BE2C (cell line): ENCODE measurements at regions not wholly inside any gene's neighbourhood (a gene's known extent, or its start where the extent isn't known, plus 50 kb on each side); places are given as distances from the start of the nearest gene placed in this dataset.

ENCODE experiments used
- DNase-seq: peaks from one replicate; pipeline ENCODE4 v3.0.0-alpha.2; 2020
- H3K27me3 ChIP-seq: fragments of 250-450 bp; sonication (Bioruptor Pico); 2 replicates; pipeline ENCODE4 v1.5.1; 2020; ENCODE audit warnings: mild to moderate bottlenecking
- H3K36me3 ChIP-seq: fragments of 250-450 bp; sonication (Bioruptor Pico); 2 replicates; pipeline ENCODE4 v1.5.1; 2020; ENCODE audit warnings: mild to moderate bottlenecking
- H3K4me1 ChIP-seq: fragments of 250-450 bp; sonication (Bioruptor Pico); 2 replicates; pipeline ENCODE4 v1.5.1; 2020
- H3K4me3 ChIP-seq: 2 replicates; pipeline ENCODE4 v1.5.1; 2011; ENCODE audit warnings: low read depth, low read length
- H3K9me3 ChIP-seq: fragments of 250-450 bp; sonication (Bioruptor Pico); 2 replicates; pipeline ENCODE4 v1.5.1; 2020
- TF ChIP-seq, protein P1 (sequence below): IDR thresholded peaks from 2 replicates; pipeline ENCODE4 v1.5.1; 2012; ENCODE audit warnings: mild to moderate bottlenecking, low read depth, low read length

DNA sequence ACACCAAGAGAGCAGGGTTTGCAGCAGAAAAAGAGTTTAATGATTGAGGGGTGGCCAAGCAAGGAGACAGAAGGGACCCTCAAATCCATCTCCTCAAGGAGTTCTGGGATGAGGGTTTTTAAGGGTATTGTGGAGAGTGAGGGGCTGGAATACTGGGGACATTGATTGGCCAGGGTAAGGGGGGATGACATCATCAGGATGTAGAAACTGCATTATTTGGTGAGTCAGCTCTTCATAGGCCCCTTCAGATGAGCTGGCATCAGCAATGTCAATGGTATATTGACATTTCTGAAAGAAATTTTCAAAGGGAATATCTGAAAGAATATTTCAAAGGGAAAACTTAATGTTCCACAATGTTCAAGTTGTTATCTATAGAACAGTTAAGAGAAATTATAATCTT lies 168.1 kb upstream of the SNX7 start:
- Histone ChIP-seq H3K4me1 (no peaks in the 10 kb centered on the region), H3K27me3 (no peaks in the 10 kb centered on the region), H3K9me3 (no peaks in the 10 kb centered on the region), H3K36me3 (no peaks in the 10 kb centered on the region), H3K4me3 (no peak overlapping the region)
- DNase-seq = no peak
- TF ChIP-seq, protein P1, sequence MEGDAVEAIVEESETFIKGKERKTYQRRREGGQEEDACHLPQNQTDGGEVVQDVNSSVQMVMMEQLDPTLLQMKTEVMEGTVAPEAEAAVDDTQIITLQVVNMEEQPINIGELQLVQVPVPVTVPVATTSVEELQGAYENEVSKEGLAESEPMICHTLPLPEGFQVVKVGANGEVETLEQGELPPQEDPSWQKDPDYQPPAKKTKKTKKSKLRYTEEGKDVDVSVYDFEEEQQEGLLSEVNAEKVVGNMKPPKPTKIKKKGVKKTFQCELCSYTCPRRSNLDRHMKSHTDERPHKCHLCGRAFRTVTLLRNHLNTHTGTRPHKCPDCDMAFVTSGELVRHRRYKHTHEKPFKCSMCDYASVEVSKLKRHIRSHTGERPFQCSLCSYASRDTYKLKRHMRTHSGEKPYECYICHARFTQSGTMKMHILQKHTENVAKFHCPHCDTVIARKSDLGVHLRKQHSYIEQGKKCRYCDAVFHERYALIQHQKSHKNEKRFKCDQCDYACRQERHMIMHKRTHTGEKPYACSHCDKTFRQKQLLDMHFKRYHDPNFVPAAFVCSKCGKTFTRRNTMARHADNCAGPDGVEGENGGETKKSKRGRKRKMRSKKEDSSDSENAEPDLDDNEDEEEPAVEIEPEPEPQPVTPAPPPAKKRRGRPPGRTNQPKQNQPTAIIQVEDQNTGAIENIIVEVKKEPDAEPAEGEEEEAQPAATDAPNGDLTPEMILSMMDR = no peak

DNA sequence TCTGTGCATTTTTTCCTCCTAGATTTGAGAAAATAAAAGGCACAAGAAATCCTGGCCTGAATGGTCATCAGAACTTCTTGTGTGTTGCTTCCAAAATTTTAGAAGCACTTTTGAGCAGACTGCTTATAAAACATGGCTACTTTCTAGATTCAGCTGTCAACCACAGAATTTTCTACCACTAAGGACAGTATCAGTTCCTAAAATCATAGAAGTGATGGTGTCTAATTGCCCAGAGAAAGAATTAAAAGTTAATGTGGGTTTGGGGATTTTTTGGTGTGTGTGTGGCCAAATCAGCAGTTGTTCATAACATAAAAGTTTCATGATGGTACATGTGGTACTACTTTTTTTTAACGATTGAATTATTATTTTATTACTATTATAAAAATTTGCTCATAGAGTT lies 171.4 kb upstream of the SNX7 start:
- no peaks in the 10 kb centered on the region for H3K36me3 ChIP-seq
- TF ChIP-seq, protein P1 = no peak
- H3K27me3 ChIP-seq = no peaks in the 10 kb centered on the region
- no peak overlapping the region for H3K4me3 ChIP-seq
- no peaks in the 10 kb centered on the region for H3K9me3 ChIP-seq
- no peaks in the 10 kb centered on the region for H3K4me1 ChIP-seq
- no peak for DNase-seq

DNA sequence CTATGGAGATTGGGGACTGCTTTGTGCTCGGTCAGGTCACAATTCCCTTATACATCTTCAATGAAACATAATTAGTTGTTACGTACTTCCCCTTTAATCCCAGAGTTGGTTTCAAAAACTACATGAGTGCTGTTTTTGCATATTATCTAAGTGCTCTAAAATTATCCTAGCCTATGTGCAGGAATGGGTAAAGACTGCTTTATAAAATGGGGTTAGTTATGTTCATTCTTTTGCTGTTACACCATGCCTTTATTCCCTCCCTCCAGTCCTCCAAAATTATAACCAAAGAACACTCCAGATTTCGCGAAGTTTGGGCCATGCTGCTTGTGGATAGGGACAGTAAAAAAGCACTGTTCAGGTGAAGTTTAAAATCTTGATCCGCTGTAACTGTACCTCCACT lies 173.9 kb upstream of the SNX7 start:
- Histone ChIP-seq H3K4me3 (no peak overlapping the region), H3K4me1 (no peaks in the 10 kb centered on the region), H3K9me3 (no peaks in the 10 kb centered on the region), H3K36me3 (no peaks in the 10 kb centered on the region), H3K27me3 (no peaks in the 10 kb centered on the region)
- DNase-seq = no peak
- TF ChIP-seq, protein P1 = no peak

DNA sequence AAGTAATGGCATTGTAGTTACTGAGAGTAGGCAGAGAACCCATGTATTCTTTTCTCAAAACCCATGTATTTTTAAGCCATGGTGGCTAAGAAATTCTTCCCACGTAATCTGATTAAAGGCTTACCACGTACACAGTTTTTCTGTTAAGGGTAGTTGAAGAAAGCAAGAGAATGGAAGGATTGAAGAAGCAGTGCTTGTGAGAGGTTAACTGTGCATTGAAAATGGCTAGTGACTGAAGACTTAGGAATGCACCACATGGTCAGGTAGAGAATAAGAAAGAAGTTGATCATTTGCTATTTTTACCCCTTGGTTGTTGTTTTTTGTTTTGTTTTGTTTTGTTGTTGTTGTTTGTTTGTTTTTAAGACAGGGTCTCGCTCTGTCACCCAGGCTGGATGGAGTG lies 178.9 kb upstream of the SNX7 start:
- TF ChIP-seq, protein P1 = no peak
- peaks cover 4% of the 10 kb centered on the region; the same call in 1 of the 2 replicates for H3K4me1 ChIP-seq
- no peaks in the 10 kb centered on the region for H3K36me3 ChIP-seq
- H3K4me3 ChIP-seq = no peak overlapping the region
- no peaks in the 10 kb centered on the region for H3K27me3 ChIP-seq
- no peak for DNase-seq
- no peaks in the 10 kb centered on the region for H3K9me3 ChIP-seq

DNA sequence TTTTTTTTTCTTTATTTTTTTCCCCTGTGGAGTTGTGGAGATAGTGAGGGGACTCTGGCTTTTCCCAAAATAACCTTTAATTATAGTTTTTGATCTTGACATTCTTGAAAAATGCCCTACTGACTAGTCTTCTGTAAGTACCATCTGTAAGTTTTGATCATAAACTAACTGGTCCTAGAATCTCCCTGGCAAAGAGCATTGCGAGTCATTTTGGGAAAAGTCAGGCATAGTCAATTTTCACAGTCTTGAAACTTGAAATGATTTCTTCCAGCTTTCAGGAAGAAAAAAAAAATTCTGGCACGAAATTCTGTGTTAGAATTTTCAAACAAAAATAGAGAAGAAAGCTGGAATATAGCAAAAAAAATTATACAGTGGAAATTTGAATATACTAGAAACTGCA lies 181.2 kb upstream of the SNX7 start:
- Histone ChIP-seq H3K9me3 (no peaks in the 10 kb centered on the region), H3K27me3 (no peaks in the 10 kb centered on the region), H3K36me3 (no peaks in the 10 kb centered on the region), H3K4me3 (no peak overlapping the region), H3K4me1 (peaks cover 4% of the 10 kb centered on the region; the same call in 1 of the 2 replicates)
- DNase-seq = no peak
- TF ChIP-seq, protein P1 = no peak

DNA sequence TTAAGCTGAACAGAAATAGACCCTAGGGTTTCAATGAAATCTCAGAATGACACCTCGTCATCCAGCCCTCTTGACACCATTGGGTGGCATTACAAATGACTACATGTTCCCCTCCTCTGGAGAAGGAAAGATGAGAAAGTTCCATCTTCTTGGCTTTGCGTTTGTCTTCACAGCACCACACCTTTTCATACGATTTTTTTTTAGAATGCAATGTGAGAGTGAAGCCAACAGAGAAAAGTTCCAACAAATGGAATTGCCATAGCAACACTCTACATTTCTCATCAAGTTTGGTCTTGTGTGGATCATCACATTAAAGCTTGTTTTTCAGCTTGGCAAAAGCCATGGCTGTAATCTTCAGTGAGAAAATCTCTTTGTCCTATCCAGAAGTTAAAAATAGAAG lies 183.4 kb upstream of the SNX7 start:
- H3K4me3 ChIP-seq = no peak overlapping the region
- H3K27me3 ChIP-seq = no peaks in the 10 kb centered on the region
- no peak for DNase-seq
- TF ChIP-seq, protein P1 = no peak
- no peaks in the 10 kb centered on the region for H3K36me3 ChIP-seq
- H3K9me3 ChIP-seq = no peaks in the 10 kb centered on the region
- peaks cover 4% of the 10 kb centered on the region; the same call in 1 of the 2 replicates for H3K4me1 ChIP-seq
